ENCODE measurements at regions not wholly inside any gene's neighbourhood (a gene's known extent, or its start where the extent isn't known, plus 50 kb on each side); places are given as distances from the start of the nearest gene placed in this dataset.
A peak's percentile ranks its signal among the peaks of the same experiment; 100 is the strongest.

- FAIRE-seq: no peak
- no peak for DNase-seq (ENCODE audit: insufficient read length, low spot score)
These were observed 79.7 kb upstream of the CES5A start for GRCh38 chr16:55954906-55955305.

DNA sequence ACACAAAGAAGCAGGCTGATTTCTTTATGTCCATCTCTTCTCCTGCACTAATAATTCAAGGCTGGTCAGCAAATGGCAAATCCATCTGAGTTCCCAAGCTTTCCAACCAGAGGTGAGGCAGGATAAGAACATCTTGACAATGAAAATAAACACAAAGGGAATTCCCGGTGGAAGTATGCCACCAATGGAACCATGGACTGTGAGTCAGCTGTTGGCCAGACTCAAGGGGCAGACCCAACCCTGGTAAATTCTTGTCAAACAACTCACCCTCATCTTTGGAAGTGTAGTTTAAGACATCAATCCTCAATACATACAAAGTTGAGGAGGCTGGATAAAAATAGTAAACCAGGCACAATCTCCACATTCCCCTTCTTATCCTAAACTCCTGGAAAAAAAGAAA, 74.3 kb upstream of the CES5A start:
- no peak for DNase-seq (ENCODE audit: insufficient read length, low spot score)
- FAIRE-seq: no peak

GRCh38 chr16:55948230-55948629, 73.1 kb upstream of the CES5A start:
- DNase-seq (ENCODE audit: insufficient read length, low spot score) (no peak), FAIRE-seq (no peak)

DNA sequence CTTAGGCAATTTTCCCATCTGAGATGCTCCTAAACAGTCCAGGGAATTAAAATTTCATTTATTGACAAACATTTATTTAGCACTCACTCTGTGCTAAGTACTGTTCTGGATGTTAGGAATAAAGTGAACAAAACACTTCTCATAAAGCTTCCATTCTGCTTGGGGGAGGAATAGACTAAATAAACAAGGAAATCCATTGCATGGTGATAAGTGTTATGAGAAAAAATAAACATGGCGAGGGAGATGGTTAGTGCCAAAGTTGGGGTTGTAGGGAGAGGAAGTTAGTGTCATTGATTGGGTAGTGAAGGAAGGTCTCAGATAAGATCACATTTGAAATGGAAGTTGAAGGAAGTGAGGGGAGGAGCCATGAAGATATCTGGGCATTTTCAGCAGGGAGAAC, 72.2 kb upstream of the CES5A start:
- DNase-seq (ENCODE audit: insufficient read length, low spot score): no peak
- no peak for FAIRE-seq

GRCh38 chr16:55944377-55944802, 69.2 kb upstream of the CES5A start:
- DNase-seq (ENCODE audit: insufficient read length, low spot score): peak; percentile 33
- FAIRE-seq: peak; percentile 4

DNA sequence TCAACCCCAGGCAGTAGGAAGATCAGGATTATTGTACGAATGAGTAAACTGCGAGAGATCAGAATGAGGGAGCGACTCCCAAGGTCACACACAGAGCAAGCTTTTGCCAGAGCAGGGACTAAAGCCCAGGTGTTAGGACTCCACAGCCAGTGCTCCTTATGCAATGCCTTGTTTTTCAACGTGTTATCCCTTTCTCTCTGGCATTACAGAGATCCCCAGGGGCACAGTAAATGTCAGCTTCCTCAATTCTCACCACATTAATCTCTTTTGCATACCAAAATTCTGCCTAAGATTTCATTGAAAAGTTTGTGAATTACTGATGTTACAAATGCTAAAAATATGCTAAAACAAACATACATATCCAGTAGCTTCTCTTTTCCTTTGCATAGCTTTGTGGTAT, 68.1 kb upstream of the CES5A start:
- FAIRE-seq: no peak
- no peak for DNase-seq (ENCODE audit: insufficient read length, low spot score)

DNA sequence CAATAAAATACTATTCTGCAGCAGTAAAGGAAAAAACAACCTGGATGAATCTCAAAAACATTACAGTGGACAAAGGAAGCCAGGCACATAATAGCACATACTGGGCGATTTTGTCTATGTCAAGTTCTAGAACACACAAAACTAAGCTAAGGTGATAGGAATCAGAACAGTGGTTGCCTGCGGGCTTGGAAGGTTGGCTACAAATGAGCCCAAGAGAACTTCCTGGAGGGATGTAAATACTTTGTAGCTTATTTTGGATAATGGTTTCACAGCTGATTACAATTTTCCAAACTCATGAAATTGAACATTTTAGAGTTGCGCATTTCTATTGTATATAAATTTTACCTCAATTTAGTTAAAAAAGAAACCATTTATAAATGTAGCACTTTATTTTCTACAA, 67.6 kb upstream of the CES5A start:
- FAIRE-seq: no peak

DNA sequence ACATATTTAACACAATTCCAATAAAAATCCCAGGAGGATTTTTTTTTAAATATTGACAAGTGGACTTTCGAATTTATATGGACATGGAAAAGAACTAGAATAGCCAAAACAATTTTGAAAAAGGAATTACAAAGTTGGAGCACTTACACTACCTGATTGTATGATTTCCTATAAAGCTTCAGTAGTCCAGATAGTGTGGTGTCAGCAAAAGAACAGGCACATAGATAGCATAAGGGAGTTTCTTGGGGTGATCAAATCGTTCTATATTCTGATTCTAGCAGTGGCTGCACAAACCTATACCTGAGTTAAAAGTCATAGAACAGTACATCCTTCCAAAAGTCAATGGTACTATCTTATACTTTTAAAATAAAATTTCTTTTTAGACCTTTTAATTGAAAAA, 66.4 kb upstream of the CES5A start:
- no peak for FAIRE-seq
- no peak for DNase-seq (ENCODE audit: insufficient read length, low spot score)

More for the DNA sequence above, 67.6 kb upstream of the CES5A start:
- DNase-seq (ENCODE audit: insufficient read length, low spot score): no peak

DNA sequence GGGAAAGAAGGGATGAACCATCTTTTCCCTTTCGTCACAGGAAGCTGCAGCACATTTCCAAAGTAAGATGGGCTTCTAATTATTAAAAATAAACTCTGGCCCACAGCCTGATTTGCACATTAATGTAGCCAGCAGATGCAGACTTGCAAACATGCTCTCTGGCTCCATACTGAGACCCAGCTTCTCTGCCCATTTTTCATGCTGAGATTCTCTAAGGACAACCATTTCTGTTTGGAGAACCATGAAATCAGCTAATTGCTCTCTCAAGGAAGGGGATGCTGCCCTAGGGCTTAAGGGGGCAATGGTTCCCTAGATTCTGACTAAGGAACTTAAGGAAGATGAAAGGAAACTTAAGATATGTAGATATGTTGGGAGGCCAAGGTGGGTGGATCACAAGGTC, 63.0 kb upstream of the CES5A start:
- FAIRE-seq: no peak
- DNase-seq (ENCODE audit: insufficient read length, low spot score): no peak

- no peak for FAIRE-seq
- DNase-seq (ENCODE audit: insufficient read length, low spot score): no peak
These were observed 57.9 kb upstream of the CES5A start for GRCh38 chr16:55933038-55933437.

DNA sequence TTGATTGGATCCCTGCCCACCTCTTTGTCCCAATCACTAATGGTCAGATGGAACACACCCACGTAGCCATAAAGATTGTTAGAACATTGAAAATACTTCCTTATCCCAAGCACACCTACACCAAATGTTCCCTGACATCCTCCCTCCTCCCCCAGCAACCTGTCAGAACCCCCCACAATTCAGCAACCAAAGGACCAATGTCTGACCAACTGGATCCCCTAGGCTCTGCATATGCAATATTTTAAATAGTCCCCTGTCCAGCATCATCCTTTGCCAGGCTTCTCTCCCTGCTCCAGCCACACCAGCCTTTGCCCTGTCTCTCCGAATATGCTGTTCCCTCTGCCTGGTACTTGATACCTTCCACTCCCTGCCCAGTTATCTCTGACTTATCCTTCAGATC, 54.9 kb upstream of the CES5A start:
- no peak for DNase-seq (ENCODE audit: insufficient read length, low spot score)

DNA sequence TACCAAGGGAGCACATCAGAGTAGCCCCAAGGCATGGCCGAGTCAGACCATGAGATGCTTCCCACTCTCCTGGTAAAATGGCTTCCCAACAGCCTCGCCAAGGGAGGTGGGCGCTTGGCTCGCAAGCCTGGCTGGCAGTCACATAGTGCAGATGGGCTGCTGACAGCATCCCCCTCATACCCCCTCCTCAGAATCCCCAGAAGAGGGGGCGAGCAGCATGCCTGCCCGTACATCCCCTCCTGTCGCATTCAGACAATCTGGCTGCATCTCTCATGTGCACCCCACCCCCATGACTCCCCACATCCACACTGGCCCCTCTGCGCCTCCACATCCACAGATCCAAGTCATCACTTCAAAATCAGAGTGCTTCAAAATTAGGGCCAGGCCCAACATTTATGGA, 54.0 kb upstream of the CES5A start:
- DNase-seq (ENCODE audit: insufficient read length, low spot score): no peak
- FAIRE-seq: no peak

More for the DNA sequence above, 54.9 kb upstream of the CES5A start:
- FAIRE-seq: no peak

DNA sequence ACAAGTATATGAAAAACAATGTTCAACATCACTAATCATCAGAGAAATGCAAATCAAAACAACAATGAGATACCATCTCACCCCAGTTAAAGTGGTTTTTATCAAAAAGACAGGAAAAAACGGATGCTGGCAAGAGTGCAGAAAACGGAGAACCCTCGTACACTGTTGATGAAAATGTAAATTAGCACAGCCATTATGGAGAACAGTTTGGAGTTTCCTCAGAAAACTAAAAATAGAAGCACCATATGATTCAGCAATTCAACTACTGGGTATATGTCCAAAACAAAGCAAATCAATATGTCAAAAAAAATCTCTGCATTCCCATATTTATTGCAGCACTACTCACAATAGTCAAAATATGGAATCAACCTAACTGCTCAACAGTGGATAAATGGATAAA, 50.1 kb upstream of the CES5A start:
- FAIRE-seq: no peak
- no peak for DNase-seq (ENCODE audit: insufficient read length, low spot score)
